NAMALWA (cell line): ENCODE measurements at regions not wholly inside any gene's neighbourhood (a gene's known extent, or its start where the extent isn't known, plus 50 kb on each side); places are given as distances from the start of the nearest gene placed in this dataset.

Experiments used
- DNase-seq: peaks from one replicate; pipeline ENCODE4 v3.0.0-alpha.2; 2015; ENCODE audit warnings: low spot score

- no peak for DNase-seq
These were observed 105.4 kb upstream of the ATP10B start for GRCh38 chr5:160957312-160957861.

GRCh38 chr5:160956051-160956450 lies 104.0 kb upstream of the ATP10B start:
- no peak for DNase-seq

GRCh38 chr5:160950311-160950710 lies 98.3 kb upstream of the ATP10B start:
- DNase-seq = no peak

GRCh38 chr5:160940725-160941124 lies 88.7 kb upstream of the ATP10B start:
- no peak for DNase-seq

- DNase-seq = no peak
These were observed 86.5 kb upstream of the ATP10B start for GRCh38 chr5:160938532-160938931.

- DNase-seq = no peak
These were observed 85.6 kb upstream of the ATP10B start for GRCh38 chr5:160937570-160937969.

- no peak for DNase-seq
These were observed 83.8 kb upstream of the ATP10B start for GRCh38 chr5:160935776-160936175.

- no peak for DNase-seq
These were observed 79.3 kb upstream of the ATP10B start for GRCh38 chr5:160931283-160931682.

GRCh38 chr5:160930406-160930805 lies 78.4 kb upstream of the ATP10B start:
- DNase-seq = no peak

- no peak for DNase-seq
These were observed 77.9 kb upstream of the ATP10B start for GRCh38 chr5:160929906-160930305.

GRCh38 chr5:160929360-160929759 lies 77.3 kb upstream of the ATP10B start:
- no peak for DNase-seq

GRCh38 chr5:160926428-160926827 lies 74.4 kb upstream of the ATP10B start:
- no peak for DNase-seq

GRCh38 chr5:160925281-160925680 lies 73.3 kb upstream of the ATP10B start:
- DNase-seq = no peak

GRCh38 chr5:160923936-160924710 lies 72.1 kb upstream of the ATP10B start:
- DNase-seq = no peak

- no peak for DNase-seq
These were observed 71.4 kb upstream of the ATP10B start for GRCh38 chr5:160923411-160923810.

- DNase-seq = no peak
These were observed 70.3 kb upstream of the ATP10B start for GRCh38 chr5:160922311-160922710.

- no peak for DNase-seq
These were observed 69.6 kb upstream of the ATP10B start for GRCh38 chr5:160921423-160922285.

- no peak for DNase-seq
These were observed 67.6 kb upstream of the ATP10B start for GRCh38 chr5:160919626-160920025.

GRCh38 chr5:160918386-160918785 lies 66.4 kb upstream of the ATP10B start:
- no peak for DNase-seq

- DNase-seq = no peak
These were observed 54.1 kb upstream of the ATP10B start for GRCh38 chr5:160906090-160906489.

- no peak for DNase-seq
These were observed 53.3 kb upstream of the ATP10B start for GRCh38 chr5:160905285-160905684.

GRCh38 chr5:160904591-160904990 lies 52.6 kb upstream of the ATP10B start:
- no peak for DNase-seq

GRCh38 chr5:160903551-160903950 lies 51.5 kb upstream of the ATP10B start:
- DNase-seq = no peak
